Breast epithelium (tissue), 4 donors: ENCODE measurements at regions not wholly inside any gene's neighbourhood (a gene's known extent, or its start where the extent isn't known, plus 50 kb on each side); places are given as distances from the start of the nearest gene placed in this dataset.

Experiments
- DNase-seq, 2 donors: peaks; one replicate each; pipeline ENCODE4 v3.0.0-alpha.2; 2019; ENCODE audit warnings: low spot score in 2 of 2
- H3K27ac ChIP-seq, 2 donors: fragments of 200-600 bp; sonication (generic) in 1 of 2; one replicate each; pipeline ENCODE4 v1.5.1; 2016 to 2019; ENCODE audit warnings: mild to moderate bottlenecking in 1 of 2
- H3K27me3 ChIP-seq, 2 donors: fragments of 200-600 bp; sonication (generic) in 1 of 2; one replicate each; pipeline versions ENCODE4 v1.5.1 to v1.6.0; 2017 to 2019; ENCODE audit warnings: control low read depth in 1 of 2, mild to moderate bottlenecking in 1 of 2
- H3K36me3 ChIP-seq: fragments of 200-600 bp; one replicate; pipeline ENCODE4 v1.5.1; 2019
- H3K4me1 ChIP-seq, 2 donors: fragments of 200-600 bp; sonication (generic); one replicate each; pipeline ENCODE4 v1.5.1; 2016 to 2019; ENCODE audit warnings: control low read depth in 1 of 2
- H3K4me3 ChIP-seq, 3 donors: fragments of 200-600 bp; sonication (generic); 1 replicate in 2 of 3; 2 replicates in 1 of 3; pipeline ENCODE4 v1.5.1; 2016 to 2019; ENCODE audit warnings: mild to moderate bottlenecking in 3 of 3, moderate library complexity in 2 of 3
- H3K9me3 ChIP-seq, 2 donors: fragments of 200-600 bp; sonication (generic) in 1 of 2; one replicate each; pipeline ENCODE4 v1.5.1; 2016 to 2019; ENCODE audit warnings: control low read depth in 1 of 2
- CTCF ChIP-seq, 3 donors: fragments of 450-650 bp; IDR thresholded peaks; one replicate each; pipeline ENCODE4 v1.5.1; 2016 to 2017; ENCODE audit warnings: antibody characterized with exemption in 3 of 3, mild to moderate bottlenecking in 3 of 3, moderate library complexity in 3 of 3
- POLR2A ChIP-seq: fragments of 450-650 bp; IDR thresholded peaks from one replicate; pipeline ENCODE4 v1.6.1; 2016; ENCODE audit warnings: antibody characterized with exemption, mild to moderate bottlenecking, moderate library complexity
- POLR2AphosphoS5 ChIP-seq, 3 donors: sonication (generic); formaldehyde crosslinking; IDR thresholded peaks; one replicate each; pipeline ENCODE4 v1.6.1; 2017; ENCODE audit warnings: antibody characterized with exemption in 3 of 3
- intact Hi-C: fragments of 100-400 bp; cut with DNase I; formaldehyde crosslinking; loops from one replicate; pipeline ENCODE4 v1.15.1; 2023; ENCODE audit warnings: low total_unique reads

- H3K4me3 ChIP-seq: no peak overlapping the region
- H3K36me3 ChIP-seq: no peaks in the 10 kb centered on the region
- H3K9me3 ChIP-seq: peaks cover 0 to 9% of the 10 kb centered on the region in 2 donors
- TF ChIP-seq CTCF (IDR thresholded peaks at IDR 0.05): no peak
- no peak for TF ChIP-seq POLR2AphosphoS5 (IDR thresholded peaks at IDR 0.05)
- TF ChIP-seq POLR2A: no peak
- intact Hi-C loops: no loop called here
- H3K4me1 ChIP-seq: no peaks in the 10 kb centered on the region
- H3K27me3 ChIP-seq: no peaks in the 10 kb centered on the region
- DNase-seq: no peak
- H3K27ac ChIP-seq: no peak overlapping the region
These were observed 190.7 kb upstream of the MID1 start for GRCh38 chrX:10811111-10811510.

DNA sequence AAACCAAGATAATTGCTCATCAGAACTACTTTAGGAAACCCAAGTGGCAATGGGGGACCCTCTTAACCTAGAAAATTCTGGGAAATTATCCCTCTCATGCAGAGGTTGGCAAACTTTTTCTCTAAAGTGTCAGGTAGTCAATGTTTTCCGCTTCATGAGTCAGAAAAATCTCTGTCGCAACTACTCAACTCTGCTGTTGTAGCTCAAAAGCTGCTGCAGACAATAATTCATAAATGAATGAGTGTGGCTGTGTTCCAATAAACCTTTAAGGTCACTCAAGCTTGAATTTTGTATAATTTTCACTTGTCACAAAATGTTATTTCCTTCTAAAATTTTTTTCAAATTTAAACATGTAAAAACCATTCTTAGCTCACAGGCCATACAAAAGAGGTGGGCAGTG, 193.4 kb upstream of the MID1 start:
- no peaks in the 10 kb centered on the region for H3K36me3 ChIP-seq
- intact Hi-C loops: no loop called here
- no peak overlapping the region for H3K4me3 ChIP-seq
- no peak for DNase-seq
- H3K27ac ChIP-seq: no peak overlapping the region
- H3K9me3 ChIP-seq: peaks cover 0 to 9% of the 10 kb centered on the region in 2 donors
- no peaks in the 10 kb centered on the region for H3K4me1 ChIP-seq
- TF ChIP-seq POLR2AphosphoS5 (IDR thresholded peaks at IDR 0.05) (no peak), POLR2A (no peak), CTCF (IDR thresholded peaks at IDR 0.05) (no peak)
- H3K27me3 ChIP-seq: no peaks in the 10 kb centered on the region

DNA sequence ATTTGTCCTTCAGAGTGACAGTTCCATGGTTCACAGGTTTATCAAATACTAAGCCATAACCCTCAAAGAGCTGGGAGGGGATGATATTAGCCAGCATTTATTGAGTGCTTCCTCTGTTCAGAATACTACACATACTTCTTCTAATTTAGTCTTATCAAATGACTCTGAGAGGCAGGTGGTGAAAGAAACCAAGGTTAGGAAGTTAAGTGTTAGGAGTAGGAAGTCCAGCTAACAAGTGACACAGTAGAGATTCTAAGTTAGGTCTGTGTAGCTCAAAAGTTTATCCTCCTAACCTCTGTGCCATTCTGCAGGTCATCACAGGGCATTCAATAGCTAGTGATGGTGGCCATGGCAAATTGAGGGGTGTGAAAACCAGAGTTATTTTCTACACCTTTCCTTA, 198.3 kb upstream of the MID1 start:
- Histone ChIP-seq H3K4me1 (no peaks in the 10 kb centered on the region), H3K36me3 (no peaks in the 10 kb centered on the region), H3K27me3 (peaks cover 0 to 3% of the 10 kb centered on the region in 2 donors), H3K4me3 (no peak overlapping the region), H3K9me3 (no peaks in the 10 kb centered on the region), H3K27ac (no peak overlapping the region)
- no peak for DNase-seq
- no peak for TF ChIP-seq POLR2A
- no peak for TF ChIP-seq CTCF (IDR thresholded peaks at IDR 0.05)
- no peak for TF ChIP-seq POLR2AphosphoS5 (IDR thresholded peaks at IDR 0.05)
- intact Hi-C loops: no loop called here

GRCh38 chrX:10819973-10820372, 199.6 kb upstream of the MID1 start:
- no peak for DNase-seq
- Histone ChIP-seq H3K36me3 (no peaks in the 10 kb centered on the region), H3K4me3 (no peak overlapping the region), H3K9me3 (no peaks in the 10 kb centered on the region), H3K4me1 (no peaks in the 10 kb centered on the region), H3K27ac (no peak overlapping the region), H3K27me3 (peaks cover 0 to 3% of the 10 kb centered on the region in 2 donors)
- intact Hi-C loops: no loop called here
- TF ChIP-seq POLR2AphosphoS5 (IDR thresholded peaks at IDR 0.05): no peak
- no peak for TF ChIP-seq CTCF (IDR thresholded peaks at IDR 0.05)
- no peak for TF ChIP-seq POLR2A

DNA sequence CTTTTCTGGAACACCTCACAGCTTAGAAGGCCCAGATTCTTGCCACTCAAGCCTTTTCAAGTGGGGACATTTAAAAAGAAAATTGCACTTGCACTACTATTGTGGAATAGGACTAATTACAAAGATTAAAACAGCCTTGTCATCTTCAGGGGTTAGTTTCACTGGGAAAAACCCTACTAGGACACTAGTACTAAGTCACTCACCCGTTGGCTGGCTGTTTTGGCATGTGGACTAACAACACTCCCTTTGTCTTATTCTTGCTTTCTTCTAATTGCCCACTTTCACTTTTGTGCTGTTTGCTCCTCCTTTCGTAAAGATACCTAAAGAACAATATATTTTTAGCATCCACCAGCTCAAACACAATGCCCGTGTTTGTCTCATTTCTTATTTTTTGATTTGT, 200.9 kb upstream of the MID1 start:
- Histone ChIP-seq H3K27me3 (peaks cover 0 to 3% of the 10 kb centered on the region in 2 donors), H3K27ac (no peak overlapping the region), H3K4me1 (no peaks in the 10 kb centered on the region), H3K9me3 (no peaks in the 10 kb centered on the region), H3K4me3 (no peak overlapping the region), H3K36me3 (no peaks in the 10 kb centered on the region)
- DNase-seq: no peak
- intact Hi-C loops: no loop called here
- TF ChIP-seq POLR2AphosphoS5 (IDR thresholded peaks at IDR 0.05): no peak
- TF ChIP-seq CTCF (IDR thresholded peaks at IDR 0.05): no peak
- no peak for TF ChIP-seq POLR2A
